HUES48 (cell line): ENCODE measurements at regions not wholly inside any gene's neighbourhood (a gene's known extent, or its start where the extent isn't known, plus 50 kb on each side); places are given as distances from the start of the nearest gene placed in this dataset.
A peak's percentile ranks its signal among the peaks of the same experiment; 100 is the strongest.

Experiments
- H3K27ac ChIP-seq: one replicate; pipeline ENCODE4 v1.7.0; 2013; ENCODE audit warnings: low read depth, low read length, inconsistent platforms
- H3K27me3 ChIP-seq: 2 replicates; pipeline ENCODE4 v1.6.1; 2013; ENCODE audit warnings: mild to moderate bottlenecking, low read length; ENCODE audit not compliant: control insufficient read depth, insufficient read depth
- H3K36me3 ChIP-seq: 2 replicates; pipeline ENCODE4 v1.6.1; 2013; ENCODE audit warnings: low read length; ENCODE audit not compliant: control insufficient read depth, insufficient read depth
- H3K4me1 ChIP-seq: 2 replicates; pipeline ENCODE4 v1.6.1; 2013; ENCODE audit warnings: mild to moderate bottlenecking, low read length; ENCODE audit not compliant: control insufficient read depth, insufficient read depth
- H3K4me3 ChIP-seq: 2 replicates; pipeline ENCODE4 v1.5.1; 2013; ENCODE audit warnings: mild to moderate bottlenecking, low read depth, low read length
- H3K9ac ChIP-seq: 2 replicates; pipeline ENCODE4 v1.6.1; 2013; ENCODE audit warnings: mild to moderate bottlenecking, low read depth, low read length, moderate library complexity
- H3K9me3 ChIP-seq: 2 replicates; pipeline ENCODE4 v1.6.1; 2013; ENCODE audit warnings: low read length; ENCODE audit not compliant: control insufficient read depth, insufficient read depth

DNA sequence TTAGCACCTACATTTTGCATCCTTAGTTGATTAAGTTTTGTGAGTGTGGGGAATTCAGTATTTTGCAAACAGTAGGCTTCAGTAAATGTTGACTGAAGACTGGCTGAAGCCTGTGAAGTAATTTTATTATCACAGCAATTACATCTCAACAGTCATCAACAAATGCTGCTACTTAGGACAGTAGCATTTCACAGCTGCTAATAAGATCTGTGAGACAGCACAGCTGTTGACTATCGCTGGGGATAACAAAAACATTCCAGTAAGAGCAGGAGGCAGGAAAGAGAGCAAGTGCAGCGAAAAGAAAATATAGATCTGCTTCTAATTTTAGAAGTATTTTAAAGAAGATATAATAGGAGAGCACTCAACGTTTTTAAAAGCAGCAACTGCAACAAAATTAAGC, 117.3 kb upstream of the FGF10 start:
- no peaks in the 10 kb centered on the region for H3K9me3 ChIP-seq
- H3K27ac ChIP-seq: no peak overlapping the region
- no peaks in the 10 kb centered on the region for H3K4me1 ChIP-seq
- no peak overlapping the region for H3K9ac ChIP-seq
- H3K4me3 ChIP-seq: no peak overlapping the region
- H3K36me3 ChIP-seq: no peaks in the 10 kb centered on the region
- no peaks in the 10 kb centered on the region for H3K27me3 ChIP-seq

GRCh38 chr5:44499381-44499780, 110.2 kb upstream of the FGF10 start:
- Histone ChIP-seq H3K36me3 (no peaks in the 10 kb centered on the region), H3K4me1 (no peaks in the 10 kb centered on the region), H3K27ac (no peak overlapping the region), H3K27me3 (no peaks in the 10 kb centered on the region), H3K4me3 (no peak overlapping the region), H3K9ac (no peak overlapping the region), H3K9me3 (no peaks in the 10 kb centered on the region)

DNA sequence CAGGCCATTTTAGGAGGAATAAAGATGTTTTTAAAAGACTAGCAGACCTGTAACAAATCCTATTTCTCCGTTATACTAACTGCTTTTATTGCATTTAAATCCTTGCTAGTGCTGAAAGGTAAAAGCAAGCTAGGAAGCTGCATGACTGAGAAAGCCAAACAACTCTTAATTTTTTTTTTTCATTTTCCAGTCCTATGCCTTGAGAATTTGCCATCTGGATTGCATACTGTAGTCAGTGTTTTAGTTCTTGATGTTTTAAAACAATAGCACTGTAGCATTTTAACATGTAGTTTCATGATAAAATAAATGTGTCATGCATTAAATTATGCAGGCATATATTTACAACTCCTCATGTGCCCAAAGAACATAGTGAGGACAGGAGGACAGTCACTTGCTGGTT, 108.4 kb upstream of the FGF10 start:
- Histone ChIP-seq H3K27me3 (no peaks in the 10 kb centered on the region), H3K9me3 (peaks cover 8% of the 10 kb centered on the region; the same call in 1 of the 2 replicates), H3K4me1 (no peaks in the 10 kb centered on the region), H3K9ac (no peak overlapping the region), H3K4me3 (no peak overlapping the region), H3K27ac (no peak overlapping the region), H3K36me3 (no peaks in the 10 kb centered on the region)

DNA sequence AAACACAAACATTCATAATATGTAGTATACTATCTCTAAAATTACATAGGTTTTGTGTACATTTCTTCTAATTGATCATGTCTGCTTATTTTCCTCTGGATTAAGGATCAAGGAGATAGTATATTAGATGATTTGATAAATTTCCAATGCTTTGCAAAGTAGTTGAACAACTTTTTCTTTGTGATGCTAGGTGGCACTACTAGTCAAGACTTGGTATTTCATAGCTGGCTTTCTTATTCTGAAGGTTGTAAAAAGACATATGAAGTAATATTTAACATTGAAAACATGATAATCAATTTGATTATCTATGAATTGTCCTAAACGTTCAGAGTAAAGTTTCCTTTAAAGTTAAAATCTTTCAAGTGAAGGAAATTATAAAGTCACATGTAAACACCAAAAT, 106.1 kb upstream of the FGF10 start:
- Histone ChIP-seq H3K9ac (no peak overlapping the region), H3K36me3 (no peaks in the 10 kb centered on the region), H3K4me3 (no peak overlapping the region), H3K27me3 (no peaks in the 10 kb centered on the region), H3K27ac (no peak overlapping the region), H3K9me3 (peaks cover 21% of the 10 kb centered on the region; the same call in 1 of the 2 replicates), H3K4me1 (no peaks in the 10 kb centered on the region)

DNA sequence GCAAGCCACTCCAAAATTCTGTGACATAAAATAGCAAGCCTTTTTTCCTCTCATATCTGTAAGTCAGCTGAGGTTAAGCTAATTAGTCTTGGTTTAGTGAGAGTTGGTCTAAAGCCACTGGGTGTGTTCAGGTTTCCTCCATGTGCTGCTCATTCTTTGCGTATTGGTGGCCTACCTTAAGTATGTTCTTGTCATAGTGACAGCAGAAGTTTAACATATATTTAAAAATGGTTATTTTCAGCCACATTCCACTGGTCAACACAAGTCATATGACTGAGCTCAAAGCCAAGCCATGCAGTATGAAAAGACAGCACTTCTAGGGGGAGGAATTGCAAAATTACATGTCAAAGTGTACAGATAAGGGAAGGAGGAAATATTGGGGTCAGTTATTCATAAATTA, 100.5 kb upstream of the FGF10 start:
- H3K9ac ChIP-seq: no peak overlapping the region
- H3K27me3 ChIP-seq: no peaks in the 10 kb centered on the region
- H3K4me3 ChIP-seq: no peak overlapping the region
- H3K9me3 ChIP-seq: peaks cover 21% of the 10 kb centered on the region; the same call in 1 of the 2 replicates
- H3K27ac ChIP-seq: no peak overlapping the region
- H3K4me1 ChIP-seq: no peaks in the 10 kb centered on the region
- H3K36me3 ChIP-seq: no peaks in the 10 kb centered on the region

GRCh38 chr5:44486591-44486990, 97.4 kb upstream of the FGF10 start:
- no peaks in the 10 kb centered on the region for H3K36me3 ChIP-seq
- H3K4me3 ChIP-seq: no peak overlapping the region
- H3K9me3 ChIP-seq: peaks cover 5% of the 10 kb centered on the region; the same call in 1 of the 2 replicates
- no peak overlapping the region for H3K27ac ChIP-seq
- H3K4me1 ChIP-seq: peaks cover 12% of the 10 kb centered on the region
- H3K9ac ChIP-seq: no peak overlapping the region
- H3K27me3 ChIP-seq: no peaks in the 10 kb centered on the region

DNA sequence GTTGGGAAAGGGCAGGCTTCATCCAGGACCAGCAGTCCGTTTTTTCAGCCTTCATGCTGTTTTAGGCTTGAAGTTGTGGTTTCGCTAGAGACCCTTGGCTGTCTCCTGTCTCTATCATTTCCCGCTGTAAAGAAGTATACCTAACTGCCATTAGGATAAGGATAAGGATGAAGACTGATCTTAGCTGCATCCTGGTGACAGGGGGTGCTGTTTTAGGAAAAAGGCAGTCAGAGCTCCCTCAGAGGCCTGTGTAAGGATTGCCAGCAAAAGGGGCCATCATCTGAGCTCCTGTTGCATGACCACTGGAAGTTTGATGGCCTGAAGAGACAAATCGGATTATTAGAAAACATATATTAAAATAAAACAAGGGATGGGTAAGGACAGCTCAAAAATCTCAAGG, 64.8 kb upstream of the FGF10 start:
- H3K9ac ChIP-seq: no peak overlapping the region
- H3K4me1 ChIP-seq: peaks cover 4% of the 10 kb centered on the region; the same call in 1 of the 2 replicates
- H3K27me3 ChIP-seq: no peaks in the 10 kb centered on the region
- peaks cover 8% of the 10 kb centered on the region; the same call in 1 of the 2 replicates for H3K9me3 ChIP-seq
- H3K4me3 ChIP-seq: no peak overlapping the region
- no peak overlapping the region for H3K27ac ChIP-seq
- H3K36me3 ChIP-seq: no peaks in the 10 kb centered on the region

DNA sequence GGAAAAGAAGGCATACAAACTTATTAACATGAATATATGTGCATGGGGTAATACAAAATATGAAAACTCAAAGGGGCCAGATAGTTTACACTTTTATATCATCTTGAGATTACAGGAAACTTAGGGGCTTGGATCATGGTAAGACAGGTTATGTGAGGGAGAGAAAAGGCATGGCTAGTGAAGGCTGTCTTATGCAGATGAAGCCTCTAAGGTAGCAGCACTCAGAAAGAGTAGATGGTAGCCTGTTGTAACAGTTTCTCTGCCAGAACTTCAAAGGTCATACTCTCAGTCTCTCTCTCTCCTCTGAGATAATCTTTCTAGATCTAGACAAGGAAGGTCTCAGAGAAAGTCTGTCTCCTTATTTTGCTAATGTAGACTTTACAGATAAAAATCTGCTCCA, 57.2 kb upstream of the FGF10 start:
- H3K9ac ChIP-seq: no peak overlapping the region
- no peaks in the 10 kb centered on the region for H3K36me3 ChIP-seq
- H3K27ac ChIP-seq: no peak overlapping the region
- H3K27me3 ChIP-seq: no peaks in the 10 kb centered on the region
- peaks cover 16% of the 10 kb centered on the region; the same call in 1 of the 2 replicates for H3K4me1 ChIP-seq
- no peak overlapping the region for H3K4me3 ChIP-seq
- H3K9me3 ChIP-seq: no peaks in the 10 kb centered on the region

- Histone ChIP-seq H3K4me1 (peaks cover 24% of the 10 kb centered on the region; the same call in 1 of the 2 replicates), H3K9me3 (no peaks in the 10 kb centered on the region), H3K4me3 (no peak overlapping the region), H3K9ac (no peak overlapping the region), H3K27ac (no peak overlapping the region), H3K36me3 (no peaks in the 10 kb centered on the region), H3K27me3 (no peaks in the 10 kb centered on the region)
Measured at GRCh38 chr5:44443172-44443571, 54.0 kb upstream of the FGF10 start.

GRCh38 chr5:44441460-44441859, 52.2 kb upstream of the FGF10 start:
- Histone ChIP-seq H3K9ac (no peak overlapping the region), H3K27me3 (no peaks in the 10 kb centered on the region), H3K9me3 (no peaks in the 10 kb centered on the region)

DNA sequence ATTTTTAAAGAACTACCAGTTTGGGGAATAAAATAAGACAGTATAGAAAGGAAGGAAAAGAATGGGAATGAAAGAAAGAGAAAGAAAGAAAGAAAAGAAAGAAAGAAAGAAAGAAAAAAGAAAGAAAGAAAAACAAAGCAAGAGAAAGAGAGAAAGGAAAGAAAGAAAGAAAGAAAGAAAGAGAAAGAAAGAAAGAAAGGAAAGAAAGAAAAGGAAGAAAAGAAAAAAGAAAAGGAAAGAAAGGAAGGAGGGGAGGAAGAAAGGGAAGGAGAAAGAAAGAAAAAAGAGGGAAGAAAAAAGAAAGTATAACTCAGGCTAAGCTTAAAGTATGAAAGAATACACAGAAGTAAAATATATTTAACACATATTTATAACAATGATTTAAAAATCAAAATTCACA, 51.0 kb upstream of the FGF10 start:
- Histone ChIP-seq H3K27ac (no peak overlapping the region), H3K36me3 (no peaks in the 10 kb centered on the region), H3K4me3 (no peak overlapping the region), H3K9me3 (no peaks in the 10 kb centered on the region), H3K4me1 (peaks cover 19% of the 10 kb centered on the region; the same call in 1 of the 2 replicates), H3K9ac (no peak overlapping the region), H3K27me3 (no peaks in the 10 kb centered on the region)

More at GRCh38 chr5:44441460-44441859, 52.2 kb upstream of the FGF10 start:
- Histone ChIP-seq H3K4me3 (no peak overlapping the region), H3K36me3 (no peaks in the 10 kb centered on the region), H3K4me1 (peaks cover 23% of the 10 kb centered on the region; the same call in 1 of the 2 replicates), H3K27ac (peak overlapping the region; percentile 45)
